ENCODE measurements at regions not wholly inside any gene's neighbourhood (a gene's known extent, or its start where the extent isn't known, plus 50 kb on each side); places are given as distances from the start of the nearest gene placed in this dataset.
"Not testable (repeated sequence)": the region's sequence is repeated elsewhere in the genome, so short reads cannot be mapped to it uniquely, and the experiment has no call there.

DNA sequence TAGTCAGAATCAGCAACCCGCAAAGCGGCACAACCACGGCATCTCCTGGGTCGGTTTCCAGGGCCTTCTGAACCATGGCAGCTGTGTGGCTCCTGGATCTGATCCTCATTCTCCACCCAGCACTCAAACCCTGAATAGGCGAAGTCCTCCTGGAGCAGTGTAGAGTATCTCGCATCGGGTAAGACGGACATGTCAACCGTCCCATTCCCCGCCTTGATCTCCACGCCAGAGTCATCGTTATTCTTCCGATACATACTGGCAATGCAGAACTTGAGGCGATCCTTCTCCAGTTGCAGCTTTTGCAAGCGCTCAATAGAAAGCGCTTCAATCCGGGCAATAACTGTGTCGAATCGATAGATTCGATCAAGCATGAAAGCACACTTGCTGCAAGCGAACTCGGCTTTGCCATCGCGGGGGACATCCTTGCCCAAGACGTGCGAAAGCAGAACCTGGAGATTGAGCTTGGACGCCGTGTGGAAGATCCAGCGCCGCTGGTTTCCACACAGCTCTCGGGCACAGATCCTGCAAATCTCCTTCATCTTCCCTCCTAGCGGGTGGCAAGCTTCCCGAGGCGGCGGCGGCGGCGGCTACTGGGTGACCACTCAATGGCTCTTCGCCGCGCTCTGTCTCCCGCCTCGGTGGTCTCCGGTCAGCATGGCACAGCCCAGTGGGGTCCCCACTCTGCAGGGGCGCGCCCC is 142.9 kb downstream of the NBPF8 start:
- DNase-seq, result not testable (repeated sequence)

GRCh38 chr1:120558303-120559060 is 143.6 kb downstream of the NBPF8 start:
- peak; percentile 34 for DNase-seq

- DNase-seq, result not testable (repeated sequence)
Measured at GRCh38 chr1:120561767-120562166, 146.9 kb downstream of the NBPF8 start.

DNA sequence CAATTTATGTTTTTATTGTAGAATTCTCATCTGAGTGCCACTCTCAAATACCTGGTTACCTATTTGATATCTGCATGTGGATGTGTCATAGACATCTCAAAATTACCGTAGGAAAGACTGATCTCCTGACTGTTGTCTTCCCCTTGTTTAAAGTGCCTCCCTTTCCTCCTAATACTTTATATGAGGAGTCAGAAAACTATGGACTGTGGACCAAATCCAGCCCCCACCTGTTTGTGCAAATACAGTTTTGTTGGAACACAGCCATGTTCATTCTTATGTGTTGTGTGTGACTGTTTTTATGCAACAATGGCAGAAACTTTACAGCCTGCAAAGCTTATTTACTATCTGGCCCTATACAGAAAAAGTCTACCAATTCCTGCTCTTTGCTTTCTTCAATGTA is 150.6 kb downstream of the NBPF8 start:
- not testable (repeated sequence) for DNase-seq

DNA sequence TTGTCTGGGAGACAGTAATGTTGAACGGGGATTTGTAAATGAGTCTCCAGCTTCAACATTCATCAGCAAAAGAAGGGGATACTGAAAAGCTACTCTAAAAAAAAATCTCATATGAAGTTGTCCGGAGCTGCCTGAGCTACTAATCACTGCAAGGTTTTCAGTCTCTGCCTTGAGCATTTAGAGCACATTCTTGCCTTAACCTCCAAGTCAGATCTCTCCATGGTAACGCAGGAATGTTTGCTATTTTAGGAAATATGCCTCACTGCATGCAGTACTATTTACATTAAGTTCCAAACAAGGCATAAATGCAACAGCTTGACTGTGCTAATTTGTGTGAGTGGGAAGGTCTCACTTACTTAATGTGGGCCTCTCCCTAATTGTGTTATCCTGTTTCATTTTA is 152.8 kb downstream of the NBPF8 start:
- DNase-seq, result not testable (repeated sequence)

DNA sequence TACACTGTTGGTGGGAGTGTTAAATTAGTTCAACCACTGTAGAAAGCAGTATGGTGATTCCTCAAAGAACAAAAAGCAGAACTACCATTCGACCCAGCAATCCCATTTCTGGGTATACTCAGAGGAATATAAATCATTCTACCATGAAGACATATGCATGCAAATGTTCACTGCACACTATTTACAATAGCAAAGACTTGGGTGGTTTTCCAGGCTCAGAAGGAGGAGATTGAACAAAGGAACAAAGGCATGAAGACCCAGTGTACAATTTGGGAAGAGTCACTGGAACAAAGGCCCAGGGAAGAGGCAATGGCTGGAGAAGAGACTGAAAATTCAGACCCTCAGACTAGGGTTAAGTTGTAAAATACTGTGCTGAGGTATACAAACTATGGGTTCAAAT is 148.5 kb upstream of the NBPF26 start:
- not testable (repeated sequence) for DNase-seq

DNA sequence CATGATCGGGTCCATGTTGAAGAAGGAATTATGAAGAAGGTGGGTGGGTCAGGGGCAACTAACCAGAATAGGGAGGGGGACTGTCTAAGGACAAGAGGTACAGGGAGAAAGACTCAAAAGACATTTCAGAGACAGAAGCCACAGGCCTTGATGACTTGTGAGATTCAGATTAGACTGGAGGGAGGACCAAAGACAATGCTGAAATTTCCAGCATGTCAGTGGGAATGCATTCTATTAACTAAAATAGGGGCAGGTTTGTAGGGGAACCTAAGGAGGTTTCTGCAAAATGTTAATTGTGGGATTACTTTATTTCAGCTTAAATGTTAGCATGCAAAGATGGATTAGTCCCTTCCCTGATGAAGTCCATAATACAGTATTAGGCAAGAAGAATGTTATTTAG is 141.6 kb upstream of the NBPF26 start:
- not testable (repeated sequence) for DNase-seq

DNA sequence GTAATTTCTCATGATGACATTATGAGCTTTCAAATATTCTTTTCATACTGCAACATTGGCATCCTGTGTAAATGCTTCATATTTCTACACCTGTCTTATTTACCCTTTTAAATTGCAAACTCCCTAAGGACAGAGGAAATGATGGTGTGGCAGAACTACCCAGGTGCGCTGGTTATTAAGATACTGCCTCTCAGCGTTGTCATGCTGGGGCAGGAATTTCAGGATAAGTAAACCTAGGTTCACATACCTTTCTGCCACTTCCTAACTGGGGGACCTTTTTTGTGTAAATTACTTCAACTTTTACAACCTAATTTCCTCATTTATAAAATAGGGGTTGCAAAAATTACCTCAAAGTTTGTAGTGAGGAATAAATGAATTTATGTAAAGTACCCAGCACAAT is 137.7 kb upstream of the NBPF26 start:
- not testable (repeated sequence) for DNase-seq

- not testable (repeated sequence) for DNase-seq
Measured at GRCh38 chr1:120588811-120589210, 134.9 kb upstream of the NBPF26 start.

DNA sequence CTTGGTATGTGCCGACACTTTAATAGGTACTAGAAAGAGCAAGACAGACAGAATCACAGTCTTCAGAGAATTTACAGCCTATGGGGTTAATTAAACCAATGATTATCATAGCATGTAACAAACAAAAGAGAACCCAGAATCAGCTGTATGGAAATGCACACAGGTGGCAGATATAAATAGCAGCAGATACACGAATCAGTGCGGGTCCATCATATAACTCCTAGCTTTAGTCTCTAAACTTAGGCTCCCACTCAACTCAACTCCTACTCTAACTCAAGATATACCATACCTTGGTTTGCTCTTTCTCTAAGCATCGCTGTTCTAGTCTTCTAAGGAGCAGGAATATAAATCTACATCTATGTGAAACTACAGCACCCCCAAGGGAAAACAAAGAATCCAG is 132.0 kb upstream of the NBPF26 start:
- DNase-seq, result not testable (repeated sequence)

DNA sequence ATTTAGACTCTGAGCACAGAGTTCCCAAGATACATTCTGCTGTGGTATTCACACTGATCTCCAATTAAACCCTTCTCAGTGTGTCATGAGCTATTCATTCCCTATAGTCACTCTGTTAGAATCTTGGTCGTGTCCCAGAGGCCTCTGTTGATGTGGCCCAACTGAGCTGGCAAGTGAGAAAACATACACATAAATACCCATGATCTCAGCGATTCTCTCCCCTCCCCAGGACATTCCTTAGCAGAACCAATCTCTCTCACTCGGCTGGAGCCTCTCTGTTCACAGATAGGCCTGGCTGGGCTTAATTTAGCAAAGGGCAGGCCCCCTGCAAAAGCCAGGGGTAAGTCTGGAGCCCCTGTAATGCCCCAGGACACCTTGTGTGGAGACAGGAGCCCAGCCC is 130.8 kb upstream of the NBPF26 start:
- DNase-seq, result not testable (repeated sequence)

GRCh38 chr1:120593648-120594047 is 130.1 kb upstream of the NBPF26 start:
- DNase-seq, result not testable (repeated sequence)

DNA sequence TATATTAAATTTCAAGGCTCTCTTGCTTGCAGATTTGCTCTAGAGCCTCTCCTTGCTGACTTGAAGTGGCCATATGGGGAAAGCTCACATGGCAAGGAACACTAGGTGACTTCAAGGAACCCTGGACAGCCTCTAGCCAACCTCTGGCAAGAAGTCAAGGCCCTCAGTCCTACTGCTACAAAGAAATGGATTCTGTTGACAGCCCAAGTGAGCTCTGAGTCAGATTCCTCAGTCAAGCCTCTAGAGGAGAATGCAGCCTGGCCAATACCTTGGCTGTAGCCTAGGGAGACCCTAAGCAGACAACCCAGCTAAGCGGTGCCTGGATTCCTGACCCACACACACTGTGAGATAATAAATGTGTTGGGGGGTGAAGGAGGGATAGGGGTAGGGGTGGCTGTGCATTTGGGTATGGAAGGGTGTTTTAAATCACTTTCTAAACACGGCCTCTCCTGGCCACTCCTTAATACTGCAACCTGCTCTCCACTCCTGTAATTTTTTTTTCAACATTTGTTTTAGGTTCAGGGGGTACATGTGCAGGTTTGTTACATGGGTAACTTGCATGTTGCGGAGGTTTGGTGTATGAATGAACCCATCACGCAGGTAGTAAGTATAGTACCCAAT is 125.3 kb upstream of the NBPF26 start:
- DNase-seq, result not testable (repeated sequence)

- DNase-seq, result not testable (repeated sequence)
Measured at GRCh38 chr1:120599511-120599910, 124.2 kb upstream of the NBPF26 start.

GRCh38 chr1:120600442-120601041 is 123.2 kb upstream of the NBPF26 start:
- DNase-seq, result not testable (repeated sequence)

DNA sequence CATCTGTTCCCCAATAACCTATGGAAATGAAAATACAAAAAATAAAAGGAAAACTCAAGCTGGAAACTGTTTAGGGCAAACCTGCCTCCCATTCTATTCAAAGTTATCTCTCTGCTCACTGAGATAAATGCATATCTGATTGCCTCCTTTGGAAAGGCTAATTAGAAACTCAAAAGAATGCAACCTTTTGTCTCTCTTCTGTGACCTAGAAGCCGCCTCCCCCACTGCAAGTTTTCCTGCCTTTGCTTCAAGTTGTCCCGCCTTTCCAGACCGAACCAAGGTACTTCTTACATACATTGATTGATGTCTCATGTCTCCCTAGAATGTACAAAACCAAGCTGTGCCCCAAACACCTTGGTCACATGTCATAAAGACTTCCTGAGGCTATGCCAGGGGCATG is 115.9 kb upstream of the NBPF26 start:
- not testable (repeated sequence) for DNase-seq

DNA sequence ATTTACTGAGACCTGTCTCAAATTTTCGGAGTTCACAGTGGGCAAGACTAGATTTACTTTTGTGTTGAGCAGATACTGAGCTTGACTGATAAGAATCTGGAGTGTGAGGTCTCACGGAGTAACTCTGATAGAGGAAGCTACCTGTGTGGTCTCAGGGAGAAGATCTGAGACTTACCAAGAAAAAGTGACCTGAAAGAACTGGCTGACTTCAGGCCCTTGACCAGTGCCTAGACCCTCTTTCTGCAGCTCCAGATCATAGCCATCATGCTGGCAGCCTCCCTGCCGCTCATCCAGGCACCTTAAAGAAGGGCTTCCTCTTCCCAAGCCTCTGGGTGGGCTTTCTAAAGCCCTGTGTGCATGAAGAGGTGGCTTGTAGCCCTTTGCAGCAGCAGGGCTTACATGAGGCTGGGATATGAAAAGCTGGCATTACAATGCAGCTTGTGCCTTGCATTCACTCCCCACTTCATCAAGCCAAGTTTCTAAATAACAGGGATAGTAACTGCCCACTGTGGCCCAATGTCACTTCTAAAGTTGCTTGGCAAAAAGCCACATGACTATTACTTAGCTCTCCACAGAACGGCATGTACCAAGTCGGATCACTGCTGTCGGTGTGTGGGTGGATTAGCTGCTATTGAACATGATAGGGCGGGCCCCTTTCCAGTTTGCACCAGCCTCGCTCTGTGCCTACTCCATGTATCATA is 115.3 kb upstream of the NBPF26 start:
- DNase-seq, result not testable (repeated sequence)

- DNase-seq, result not testable (repeated sequence)
Measured at GRCh38 chr1:120609015-120609573, 114.7 kb upstream of the NBPF26 start.

DNA sequence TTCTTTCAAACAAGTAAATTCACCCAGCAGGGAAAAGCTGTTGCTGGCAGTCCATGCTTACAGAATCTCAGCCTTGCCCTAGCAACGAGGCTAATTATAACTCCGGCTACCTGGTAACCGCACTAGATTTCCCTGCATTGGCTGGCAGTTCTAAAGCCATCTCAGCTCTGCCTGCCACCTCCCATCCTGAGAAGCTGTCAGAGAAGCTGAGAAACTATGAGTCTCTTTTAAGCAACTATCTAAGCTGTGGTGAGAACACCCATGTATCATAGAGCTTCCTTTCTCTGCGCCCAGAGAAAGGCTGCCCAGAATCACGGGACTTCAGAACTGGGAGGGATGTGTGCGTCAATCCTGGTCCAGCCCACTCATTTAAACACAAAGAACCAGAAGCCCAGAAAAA is 113.9 kb upstream of the NBPF26 start:
- DNase-seq, result not testable (repeated sequence)

DNA sequence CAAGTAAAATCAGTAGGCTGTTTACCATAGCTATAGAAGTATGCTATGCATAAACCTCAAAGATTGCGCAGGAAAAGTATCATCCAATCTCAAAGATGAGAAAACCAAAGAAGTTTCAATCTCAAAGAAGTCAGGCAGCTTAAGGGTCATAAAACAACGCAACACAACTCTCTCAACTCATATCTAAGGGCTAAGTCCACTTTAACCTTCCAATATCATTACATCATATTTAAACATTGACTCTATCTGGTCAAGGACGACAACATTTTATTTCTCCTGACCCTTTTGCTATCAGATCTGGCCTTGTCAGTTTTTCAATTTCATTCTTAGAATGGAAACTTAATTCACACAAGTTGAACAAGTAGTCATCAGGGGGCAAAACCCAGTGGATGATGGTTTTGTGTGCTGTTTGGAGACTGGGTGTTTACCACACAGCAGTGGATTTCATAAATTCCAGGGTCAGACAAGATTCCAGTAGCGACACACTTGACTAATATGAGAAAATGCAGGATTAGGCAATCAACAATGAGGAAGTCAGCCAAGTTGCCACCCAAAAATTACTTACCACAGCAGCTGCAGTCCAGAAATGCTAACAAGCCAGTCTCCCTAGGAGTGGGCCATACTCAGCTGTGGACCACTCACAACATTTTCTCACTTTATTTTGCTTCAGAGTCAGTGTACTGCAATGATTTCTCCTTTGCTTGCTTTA is 108.7 kb upstream of the NBPF26 start:
- not testable (repeated sequence) for DNase-seq

- not testable (repeated sequence) for DNase-seq
Measured at GRCh38 chr1:120617493-120617892, 106.3 kb upstream of the NBPF26 start.
